ENCODE measurements at regions not wholly inside any gene's neighbourhood (a gene's known extent, or its start where the extent isn't known, plus 50 kb on each side); places are given as distances from the start of the nearest gene placed in this dataset.
A peak's percentile ranks its signal among the peaks of the same experiment; 100 is the strongest.

DNA sequence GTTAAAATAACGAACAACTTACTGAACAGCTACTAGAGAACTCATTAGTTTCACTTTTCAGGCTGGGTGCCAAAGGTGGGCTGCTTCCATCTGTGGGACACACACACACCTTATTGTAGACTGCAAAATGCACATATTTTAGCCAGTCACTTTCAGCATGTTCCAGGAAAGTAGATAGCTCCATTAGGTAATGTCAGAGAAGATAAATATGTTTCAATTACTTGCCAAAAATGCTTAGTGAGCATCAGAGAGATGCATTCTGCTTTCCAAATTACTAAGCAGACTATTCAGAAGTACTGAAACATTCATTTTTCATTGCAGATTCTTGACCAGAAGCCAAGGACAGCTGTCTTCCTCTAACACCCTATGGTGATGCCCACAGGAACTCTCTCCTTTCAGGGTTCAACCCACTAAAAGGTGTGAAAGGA, 56.2 kb upstream of the APC start:
- Histone ChIP-seq H3K27ac (ENCODE audit: low read length) (no peak overlapping the region), H3K9ac (ENCODE audit: low read length) (no peak overlapping the region), H3K4me3 (ENCODE audit: low read length) (no peak overlapping the region), H3K9me3 (ENCODE audit: control insufficient read depth, low read depth, low read length) (no peaks in the 10 kb centered on the region), H3K36me3 (ENCODE audit: control insufficient read depth, low read depth, low read length) (no peaks in the 10 kb centered on the region), H3K27me3 (ENCODE audit: control insufficient read depth, insufficient read depth, low read length) (no peaks in the 10 kb centered on the region), H3K4me1 (ENCODE audit: control insufficient read depth, low read depth, low read length) (no peaks in the 10 kb centered on the region)

DNA sequence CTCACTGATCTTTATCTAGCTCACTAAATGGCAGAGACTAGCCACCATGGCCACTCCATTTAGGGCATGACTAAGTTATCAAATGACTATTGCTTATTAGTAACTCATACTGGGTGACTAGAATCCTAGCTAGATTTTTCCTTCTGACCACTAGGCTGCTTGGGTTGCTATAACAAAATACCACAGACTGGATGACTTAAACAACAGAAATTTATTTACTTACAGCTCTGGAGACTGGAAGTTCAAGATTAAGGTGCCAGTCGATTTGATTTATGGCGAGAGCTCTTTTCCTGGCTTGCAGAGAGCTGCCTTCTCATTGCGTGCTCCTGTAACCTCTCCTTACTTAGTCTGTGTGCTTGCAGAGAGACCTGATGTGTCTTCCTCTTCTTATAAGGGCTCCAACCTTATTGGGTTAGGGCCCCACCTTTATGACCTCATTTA, 55.0 kb upstream of the APC start:
- Histone ChIP-seq H3K4me1 (ENCODE audit: control insufficient read depth, low read depth, low read length) (peaks cover 6% of the 10 kb centered on the region), H3K27me3 (ENCODE audit: control insufficient read depth, insufficient read depth, low read length) (no peaks in the 10 kb centered on the region), H3K36me3 (ENCODE audit: control insufficient read depth, low read depth, low read length) (no peaks in the 10 kb centered on the region), H3K27ac (ENCODE audit: low read length) (no peak overlapping the region), H3K9me3 (ENCODE audit: control insufficient read depth, low read depth, low read length) (no peaks in the 10 kb centered on the region), H3K4me3 (ENCODE audit: low read length) (no peak overlapping the region), H3K9ac (ENCODE audit: low read length) (no peak overlapping the region)

DNA sequence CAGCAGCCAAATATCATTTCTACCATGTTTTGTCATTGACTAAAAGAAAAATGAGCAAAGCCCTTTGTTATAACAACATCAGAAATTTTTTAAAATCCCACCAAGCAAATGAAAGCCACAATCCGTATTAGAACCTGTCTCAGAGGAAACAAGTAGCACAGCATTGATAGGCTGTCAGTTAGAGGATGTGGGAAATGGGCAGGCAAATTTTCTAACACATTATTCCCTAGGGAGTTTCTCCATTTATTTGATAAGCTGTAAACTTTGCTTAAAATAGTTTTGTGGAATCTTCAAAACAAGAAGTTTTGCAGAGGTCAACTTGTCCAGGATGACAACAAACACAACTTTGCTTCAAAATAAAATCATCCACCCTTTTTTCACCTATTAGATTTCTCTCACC, 53.6 kb upstream of the APC start:
- H3K36me3 ChIP-seq (ENCODE audit: control insufficient read depth, low read depth, low read length), result no peaks in the 10 kb centered on the region
- H3K9me3 ChIP-seq (ENCODE audit: control insufficient read depth, low read depth, low read length), result no peaks in the 10 kb centered on the region
- no peak overlapping the region for H3K4me3 ChIP-seq (ENCODE audit: low read length)
- peaks cover 6% of the 10 kb centered on the region for H3K4me1 ChIP-seq (ENCODE audit: control insufficient read depth, low read depth, low read length)
- no peaks in the 10 kb centered on the region for H3K27me3 ChIP-seq (ENCODE audit: control insufficient read depth, insufficient read depth, low read length)
- H3K9ac ChIP-seq (ENCODE audit: low read length), result no peak overlapping the region
- H3K27ac ChIP-seq (ENCODE audit: low read length), result no peak overlapping the region

DNA sequence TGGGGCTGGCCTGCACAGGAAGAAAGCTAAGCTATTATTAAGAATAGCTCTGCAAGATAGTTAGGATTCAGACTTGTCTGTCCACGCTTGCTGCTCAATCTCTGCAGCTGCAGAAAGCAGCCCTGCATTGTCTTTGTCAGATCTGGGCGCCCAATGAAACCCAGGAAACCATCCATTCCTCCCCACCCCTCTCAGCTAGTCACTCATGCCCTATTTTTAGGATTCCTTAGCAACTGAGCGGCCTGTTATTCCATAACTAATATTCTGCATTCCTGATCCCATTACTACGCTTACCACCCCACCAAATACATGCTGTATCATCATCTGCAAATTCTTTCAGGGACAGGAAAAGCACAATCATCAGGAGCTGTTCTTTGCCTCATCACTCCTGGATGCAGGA, 52.9 kb upstream of the APC start:
- Histone ChIP-seq H3K36me3 (ENCODE audit: control insufficient read depth, low read depth, low read length) (no peaks in the 10 kb centered on the region), H3K9ac (ENCODE audit: low read length) (no peak overlapping the region), H3K9me3 (ENCODE audit: control insufficient read depth, low read depth, low read length) (no peaks in the 10 kb centered on the region), H3K4me3 (ENCODE audit: low read length) (no peak overlapping the region), H3K4me1 (ENCODE audit: control insufficient read depth, low read depth, low read length) (peaks cover 6% of the 10 kb centered on the region), H3K27ac (ENCODE audit: low read length) (no peak overlapping the region), H3K27me3 (ENCODE audit: control insufficient read depth, insufficient read depth, low read length) (no peaks in the 10 kb centered on the region)

DNA sequence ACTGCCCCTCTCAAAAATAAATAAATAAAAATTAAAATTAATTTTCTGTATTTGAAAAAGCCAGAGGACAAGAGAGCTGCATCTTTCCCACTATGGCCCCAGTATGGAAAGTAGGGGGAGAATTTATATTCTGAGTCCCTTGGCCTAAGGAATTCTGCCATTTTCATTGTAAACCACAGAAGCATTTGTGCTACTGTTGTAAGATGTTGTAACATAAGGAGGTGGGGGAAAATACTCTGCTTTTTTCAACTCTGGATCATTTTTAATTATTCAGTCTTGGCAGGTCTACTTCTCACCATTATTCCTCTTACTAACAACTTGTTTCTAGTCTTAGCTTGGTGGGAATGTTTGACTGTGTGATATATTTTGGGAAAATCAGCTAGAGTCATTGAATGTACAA, 52.3 kb upstream of the APC start:
- Histone ChIP-seq H3K27ac (ENCODE audit: low read length) (no peak overlapping the region), H3K9ac (ENCODE audit: low read length) (no peak overlapping the region), H3K4me1 (ENCODE audit: control insufficient read depth, low read depth, low read length) (peaks cover 6% of the 10 kb centered on the region), H3K9me3 (ENCODE audit: control insufficient read depth, low read depth, low read length) (no peaks in the 10 kb centered on the region), H3K36me3 (ENCODE audit: control insufficient read depth, low read depth, low read length) (no peaks in the 10 kb centered on the region), H3K4me3 (ENCODE audit: low read length) (no peak overlapping the region), H3K27me3 (ENCODE audit: control insufficient read depth, insufficient read depth, low read length) (no peaks in the 10 kb centered on the region)

DNA sequence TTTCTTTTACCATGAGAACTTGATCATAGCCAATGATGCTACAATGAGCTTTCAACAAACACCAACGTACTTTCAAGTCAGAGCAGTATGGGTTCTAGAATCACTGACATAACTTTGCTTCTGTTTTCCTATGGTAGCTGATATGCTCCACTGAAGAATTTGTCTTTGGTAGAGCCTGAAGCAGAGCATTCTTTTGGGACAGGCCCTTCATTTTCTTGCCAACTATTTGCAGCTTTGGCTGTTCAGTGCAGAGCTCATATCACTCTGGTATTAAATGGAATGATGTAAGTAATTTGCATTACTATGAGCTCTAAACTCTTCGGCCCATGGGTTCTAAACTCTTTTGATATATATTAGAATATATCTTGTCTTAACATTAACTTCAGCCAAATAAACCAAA, 51.8 kb upstream of the APC start:
- no peak overlapping the region for H3K27ac ChIP-seq (ENCODE audit: low read length)
- no peaks in the 10 kb centered on the region for H3K36me3 ChIP-seq (ENCODE audit: control insufficient read depth, low read depth, low read length)
- H3K4me3 ChIP-seq (ENCODE audit: low read length), result no peak overlapping the region
- no peak overlapping the region for H3K9ac ChIP-seq (ENCODE audit: low read length)
- no peaks in the 10 kb centered on the region for H3K27me3 ChIP-seq (ENCODE audit: control insufficient read depth, insufficient read depth, low read length)
- H3K4me1 ChIP-seq (ENCODE audit: control insufficient read depth, low read depth, low read length), result peaks cover 6% of the 10 kb centered on the region
- no peaks in the 10 kb centered on the region for H3K9me3 ChIP-seq (ENCODE audit: control insufficient read depth, low read depth, low read length)

DNA sequence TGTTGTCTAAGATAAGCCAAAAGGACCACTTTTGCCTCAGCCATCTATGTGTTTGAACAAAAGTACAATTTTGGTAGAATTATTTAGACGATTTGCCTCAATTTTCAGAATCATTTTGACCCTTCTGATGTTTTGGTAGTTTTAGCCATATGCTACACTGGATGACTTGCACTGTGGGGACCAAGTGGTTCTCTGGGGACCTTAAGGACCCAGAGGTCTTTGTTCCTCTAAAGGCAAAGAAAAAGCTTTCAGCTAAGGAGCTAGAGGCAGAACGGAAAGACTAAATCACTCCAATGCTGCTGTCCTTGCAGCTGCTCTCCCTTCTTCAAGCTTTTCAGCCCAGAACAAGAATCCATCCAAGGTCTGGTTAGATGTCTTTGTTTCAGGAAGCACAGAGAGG, 51.0 kb upstream of the APC start:
- Histone ChIP-seq H3K4me3 (ENCODE audit: low read length) (no peak overlapping the region), H3K27ac (ENCODE audit: low read length) (no peak overlapping the region), H3K9me3 (ENCODE audit: control insufficient read depth, low read depth, low read length) (no peaks in the 10 kb centered on the region), H3K27me3 (ENCODE audit: control insufficient read depth, insufficient read depth, low read length) (no peaks in the 10 kb centered on the region), H3K4me1 (ENCODE audit: control insufficient read depth, low read depth, low read length) (peaks cover 6% of the 10 kb centered on the region), H3K9ac (ENCODE audit: low read length) (no peak overlapping the region), H3K36me3 (ENCODE audit: control insufficient read depth, low read depth, low read length) (no peaks in the 10 kb centered on the region)

DNA sequence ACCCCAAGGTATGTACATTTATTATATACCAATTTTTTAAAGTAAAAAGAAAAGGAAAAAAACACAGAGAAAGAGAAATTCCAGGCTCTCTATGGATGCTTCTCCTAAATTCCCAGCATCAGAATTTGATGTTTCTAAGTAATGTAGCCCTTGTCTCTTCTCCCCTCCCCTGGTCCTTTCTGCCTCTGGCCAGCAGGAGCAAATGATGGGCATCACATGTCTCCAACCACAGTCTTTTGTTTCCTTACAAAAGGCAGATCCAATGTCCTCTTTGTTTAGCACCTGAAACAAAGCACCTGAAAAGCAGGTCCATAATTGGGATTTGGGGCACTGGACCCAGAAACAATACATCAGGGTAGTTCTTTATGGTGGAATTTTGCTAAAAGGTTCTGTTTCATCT, 50.4 kb upstream of the APC start:
- H3K4me3 ChIP-seq (ENCODE audit: low read length), result no peak overlapping the region
- H3K9me3 ChIP-seq (ENCODE audit: control insufficient read depth, low read depth, low read length), result no peaks in the 10 kb centered on the region
- no peaks in the 10 kb centered on the region for H3K27me3 ChIP-seq (ENCODE audit: control insufficient read depth, insufficient read depth, low read length)
- H3K9ac ChIP-seq (ENCODE audit: low read length), result no peak overlapping the region
- H3K4me1 ChIP-seq (ENCODE audit: control insufficient read depth, low read depth, low read length), result peaks cover 6% of the 10 kb centered on the region
- no peaks in the 10 kb centered on the region for H3K36me3 ChIP-seq (ENCODE audit: control insufficient read depth, low read depth, low read length)
- peak overlapping the region; percentile 52 for H3K27ac ChIP-seq (ENCODE audit: low read length)

Data from iPS-18a (cell line).